Chondrocyte (in vitro differentiated cells): ENCODE measurements at regions not wholly inside any gene's neighbourhood (a gene's known extent, or its start where the extent isn't known, plus 50 kb on each side); places are given as distances from the start of the nearest gene placed in this dataset.
"Not testable (repeated sequence)": the region's sequence is repeated elsewhere in the genome, so short reads cannot be mapped to it uniquely, and the experiment has no call there.

Source experiments
- DNase-seq: peaks from one replicate; pipeline ENCODE4 v3.0.0; 2021; ENCODE audit warnings: mixed read lengths, low spot score
- H3K27ac Mint-ChIP-seq: one replicate; pipeline ENCODE4 v1.8.0; 2021; ENCODE audit warnings: mild to moderate bottlenecking, moderate library complexity, mixed read lengths; ENCODE audit not compliant: unreplicated experiment
- H3K27me3 Mint-ChIP-seq: 2 replicates; pipeline ENCODE4 v1.8.0; 2021; ENCODE audit warnings: low read depth, mixed read lengths
- H3K36me3 Mint-ChIP-seq: 2 replicates; pipeline ENCODE4 v1.8.0; 2021; ENCODE audit warnings: low read depth, mixed read lengths
- H3K4me1 Mint-ChIP-seq: 2 replicates; pipeline ENCODE4 v1.8.0; 2021; ENCODE audit warnings: low read depth, mild to moderate bottlenecking, mixed read lengths
- H3K4me3 Mint-ChIP-seq: one replicate; pipeline ENCODE4 v1.8.0; 2021; ENCODE audit warnings: mild to moderate bottlenecking, moderate library complexity, mixed read lengths; ENCODE audit not compliant: unreplicated experiment
- H3K9me3 Mint-ChIP-seq: 2 replicates; pipeline ENCODE4 v1.8.0; 2021; ENCODE audit warnings: low read depth, mixed read lengths
- CTCF ChIP-seq: fragments of 200-600 bp; sonication (generic); IDR thresholded peaks from 2 replicates; pipeline ENCODE4 v1.5.0; 2021; ENCODE audit warnings: antibody characterized with exemption, mild to moderate bottlenecking, moderate library complexity

DNA sequence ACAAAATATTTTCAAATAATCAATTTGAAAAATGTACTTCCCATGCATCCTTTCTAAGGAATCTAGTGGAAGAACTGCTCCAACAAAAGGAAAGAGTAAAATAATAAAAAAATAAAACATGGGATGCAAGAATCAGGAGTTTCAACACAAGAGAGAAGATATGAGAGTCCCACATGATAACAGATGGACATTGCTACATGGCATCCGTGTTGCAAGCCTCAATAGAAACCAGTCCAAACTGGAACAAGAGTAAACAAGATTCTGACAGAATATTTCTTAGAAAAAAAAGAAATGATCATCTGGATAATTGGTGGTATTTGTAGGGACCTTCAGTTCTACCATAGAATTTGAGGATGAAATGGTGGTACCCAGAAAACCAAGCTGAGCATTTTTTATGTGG is 186.8 kb downstream of the FRK start:
- H3K36me3 Mint-ChIP-seq: no peaks in the 10 kb centered on the region
- no peaks in the 10 kb centered on the region for H3K4me1 Mint-ChIP-seq
- no peak for DNase-seq
- H3K27me3 Mint-ChIP-seq: peaks cover 15% of the 10 kb centered on the region
- H3K9me3 Mint-ChIP-seq: no peaks in the 10 kb centered on the region
- no peak overlapping the region for H3K4me3 Mint-ChIP-seq
- H3K27ac Mint-ChIP-seq: no peak overlapping the region
- TF ChIP-seq CTCF: no peak

- Mint-ChIP-seq H3K27me3 (peaks cover 10% of the 10 kb centered on the region), H3K27ac (no peak overlapping the region), H3K4me3 (no peak overlapping the region), H3K36me3 (no peaks in the 10 kb centered on the region), H3K4me1 (no peaks in the 10 kb centered on the region), H3K9me3 (no peaks in the 10 kb centered on the region)
- DNase-seq: no peak
- TF ChIP-seq CTCF: no peak
These were observed 190.2 kb downstream of the FRK start for GRCh38 chr6:115870464-115870863.

DNA sequence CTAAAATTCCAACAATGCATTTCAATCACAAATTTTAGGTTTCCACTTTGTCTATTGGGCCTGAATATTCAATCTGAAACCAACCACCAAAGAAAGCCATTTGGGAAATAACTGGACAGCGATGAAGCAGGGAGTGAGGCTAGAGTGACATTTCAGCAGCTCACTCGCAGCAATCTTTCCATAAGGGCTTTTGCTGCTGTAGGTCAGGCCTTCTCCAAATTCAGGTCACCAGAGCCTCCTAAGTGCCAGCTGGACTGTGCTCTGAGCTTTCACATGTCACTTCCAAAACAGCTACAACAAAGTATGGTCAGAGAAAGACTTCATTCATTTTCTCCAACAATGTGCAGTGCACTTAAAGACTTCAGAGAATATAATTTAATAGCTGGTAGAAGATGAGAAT is 194.8 kb downstream of the FRK start:
- H3K27ac Mint-ChIP-seq: no peak overlapping the region
- no peaks in the 10 kb centered on the region for H3K9me3 Mint-ChIP-seq
- DNase-seq: no peak
- no peaks in the 10 kb centered on the region for H3K36me3 Mint-ChIP-seq
- no peak overlapping the region for H3K4me3 Mint-ChIP-seq
- H3K4me1 Mint-ChIP-seq: no peaks in the 10 kb centered on the region
- TF ChIP-seq CTCF: no peak
- H3K27me3 Mint-ChIP-seq: peaks cover 10% of the 10 kb centered on the region

DNA sequence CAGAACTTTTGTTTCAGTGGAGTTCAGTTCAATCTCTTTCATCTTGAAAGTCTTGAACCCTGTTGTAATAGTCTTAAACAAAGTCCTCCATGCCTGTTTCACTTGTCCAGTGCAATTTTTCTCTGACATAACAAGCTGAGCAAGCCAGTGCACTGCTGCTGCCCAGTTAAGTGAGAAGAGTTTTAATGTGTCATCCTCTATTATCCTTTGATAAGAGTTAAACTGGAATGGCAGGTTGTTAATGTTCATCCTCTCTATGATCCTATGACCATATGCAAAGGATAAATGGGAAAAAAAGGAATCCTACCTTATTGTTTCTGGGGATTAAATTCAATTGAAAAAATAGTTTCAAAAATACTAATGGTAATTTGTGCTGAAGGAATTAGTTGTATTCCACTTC is 197.5 kb downstream of the FRK start:
- H3K4me3 Mint-ChIP-seq: no peak overlapping the region
- H3K9me3 Mint-ChIP-seq: peaks cover 2% of the 10 kb centered on the region
- H3K27me3 Mint-ChIP-seq: peaks cover 3% of the 10 kb centered on the region
- no peaks in the 10 kb centered on the region for H3K4me1 Mint-ChIP-seq
- H3K36me3 Mint-ChIP-seq: no peaks in the 10 kb centered on the region
- no peak for TF ChIP-seq CTCF
- DNase-seq: no peak
- H3K27ac Mint-ChIP-seq: no peak overlapping the region

DNA sequence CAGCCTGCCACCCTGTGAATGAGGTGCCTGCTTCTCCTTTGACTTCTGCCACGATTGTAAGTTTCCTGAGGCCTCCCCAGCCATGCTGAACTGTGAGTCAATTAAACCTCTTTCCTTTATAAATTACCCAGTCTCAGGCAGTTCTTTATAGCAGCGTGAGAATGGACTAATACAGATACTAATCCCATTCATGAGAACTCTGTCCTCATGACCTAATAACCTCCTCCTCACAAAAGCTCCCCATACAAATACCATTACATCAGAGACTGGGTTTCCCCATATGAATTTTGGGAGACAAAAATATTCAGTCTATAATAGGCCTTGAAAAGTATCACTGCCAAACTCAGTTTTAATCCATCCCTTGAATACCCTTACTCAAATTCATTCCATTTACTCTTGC is 199.0 kb downstream of the FRK start:
- not testable (repeated sequence) for H3K27me3 Mint-ChIP-seq, H3K36me3 Mint-ChIP-seq, H3K4me1 Mint-ChIP-seq

DNA sequence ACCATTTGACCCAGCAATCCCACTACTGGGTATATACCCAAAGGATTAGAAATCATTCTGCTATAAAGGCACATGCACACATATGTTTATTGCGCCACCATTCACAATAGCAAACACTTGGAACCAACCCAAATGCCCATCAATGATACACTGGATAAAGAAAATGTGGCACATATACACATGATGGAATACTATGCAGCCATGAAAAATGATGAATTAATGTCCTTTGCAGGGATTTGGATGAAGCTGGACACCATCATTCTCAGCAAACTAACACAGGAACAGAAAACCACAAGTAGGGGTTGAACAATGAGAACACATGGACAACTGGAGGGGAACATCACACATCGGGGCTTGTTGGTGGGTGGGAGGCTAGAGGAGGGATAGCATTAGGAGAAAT is 201.1 kb downstream of the FRK start:
- DNase-seq: not testable (repeated sequence)

More for the DNA sequence above, 199.0 kb downstream of the FRK start:
- H3K27ac Mint-ChIP-seq, DNase-seq, H3K4me3 Mint-ChIP-seq: not testable (repeated sequence)
- H3K9me3 Mint-ChIP-seq: peaks cover 13% of the 10 kb centered on the region

More for the DNA sequence above, 201.1 kb downstream of the FRK start:
- H3K4me3 Mint-ChIP-seq, H3K27ac Mint-ChIP-seq, H3K36me3 Mint-ChIP-seq, H3K4me1 Mint-ChIP-seq, H3K27me3 Mint-ChIP-seq: not testable (repeated sequence)
- peaks cover 18% of the 10 kb centered on the region for H3K9me3 Mint-ChIP-seq
